Epithelial cell of proximal tubule (primary cell): ENCODE measurements at regions not wholly inside any gene's neighbourhood (a gene's known extent, or its start where the extent isn't known, plus 50 kb on each side); places are given as distances from the start of the nearest gene placed in this dataset.

ENCODE experiments used
- DNase-seq: peaks from one replicate; pipeline ENCODE4 v3.0.0-alpha.2; 2011; ENCODE audit warnings: low read depth
- H3K4me3 ChIP-seq: 2 replicates; pipeline ENCODE4 v1.5.1; 2011; ENCODE audit warnings: low read depth, mild to moderate bottlenecking, low read length
- CTCF ChIP-seq: conservative IDR thresholded peaks from 2 replicates; pipeline ENCODE4 v1.5.1; 2012; ENCODE audit warnings: low read depth, mild to moderate bottlenecking, low read length

GRCh38 chr1:99361406-99361805 lies 97.1 kb downstream of the PLPPR4 start:
- no peak for TF ChIP-seq CTCF
- H3K4me3 ChIP-seq: no peak overlapping the region
- DNase-seq: no peak

GRCh38 chr1:99363531-99363930 lies 99.2 kb downstream of the PLPPR4 start:
- no peak overlapping the region for H3K4me3 ChIP-seq
- DNase-seq: no peak
- TF ChIP-seq CTCF: no peak

GRCh38 chr1:99365141-99365540 lies 100.8 kb downstream of the PLPPR4 start:
- no peak overlapping the region for H3K4me3 ChIP-seq
- no peak for TF ChIP-seq CTCF
- no peak for DNase-seq

GRCh38 chr1:99365545-99365944 lies 101.3 kb downstream of the PLPPR4 start:
- no peak for TF ChIP-seq CTCF
- no peak overlapping the region for H3K4me3 ChIP-seq
- DNase-seq: no peak

- DNase-seq: no peak
- TF ChIP-seq CTCF: no peak
- no peak overlapping the region for H3K4me3 ChIP-seq
Measured at GRCh38 chr1:99369154-99369553, 104.9 kb downstream of the PLPPR4 start.

- H3K4me3 ChIP-seq: no peak overlapping the region
- DNase-seq: no peak
- no peak for TF ChIP-seq CTCF
Measured at GRCh38 chr1:99370476-99370875, 106.2 kb downstream of the PLPPR4 start.

GRCh38 chr1:99371413-99371812 lies 107.1 kb downstream of the PLPPR4 start:
- H3K4me3 ChIP-seq: no peak overlapping the region
- TF ChIP-seq CTCF: no peak
- no peak for DNase-seq
